ENCODE measurements at regions not wholly inside any gene's neighbourhood (a gene's known extent, or its start where the extent isn't known, plus 50 kb on each side); places are given as distances from the start of the nearest gene placed in this dataset.
A peak's percentile ranks its signal among the peaks of the same experiment; 100 is the strongest.

GRCh38 chr9:118521261-118521660, 817.1 kb downstream of the TLR4 start:
- Histone ChIP-seq H3K9ac (ENCODE audit: control insufficient read depth, insufficient read depth, low read length) (no peak overlapping the region), H4K20me1 (ENCODE audit: control insufficient read depth, insufficient read depth) (no peaks in the 10 kb centered on the region), H3K27ac (ENCODE audit: control insufficient read depth, insufficient read depth) (no peak overlapping the region), H3K4me3 (no peak overlapping the region), H2AFZ (ENCODE audit: control insufficient read depth, low read depth, low read length) (no peak overlapping the region), H3K4me1 (ENCODE audit: control insufficient read depth, insufficient read depth, low read length) (no peaks in the 10 kb centered on the region), H3K79me2 (ENCODE audit: control insufficient read depth, insufficient read depth, low read length) (no peaks in the 10 kb centered on the region), H3K27me3 (replicated peaks in 1 of 2; ENCODE audit: control insufficient read depth in 2 of 2, insufficient read depth in 2 of 2, low read length in 1 of 2) (no peaks in the 10 kb centered on the region), H3K9me3 (replicated peaks; ENCODE audit: control insufficient read depth, insufficient read depth, low read length) (no peaks in the 10 kb centered on the region), H3K36me3 (ENCODE audit: control insufficient read depth in 2 of 2, insufficient read depth in 2 of 2, low read length in 1 of 2) (no peaks in the 10 kb centered on the region), H3K4me2 (ENCODE audit: control insufficient read depth, insufficient read depth) (no peak overlapping the region)
- in situ Hi-C loops (cut with MboI) (loop anchor here (10.0 kb wide), 1 partner anchor 764 kb away; no protein-coding TSS in a partner anchor), intact Hi-C loops (cut with micrococcal nuclease; ENCODE audit: unreplicated experiment) (loop anchor here (5.0 kb wide), 3 partner anchors 231 to 739 kb away; no protein-coding TSS in a partner anchor)
- DNase-seq (ENCODE audit: low read depth, low spot score) (no peak), FAIRE-seq (no peak), ATAC-seq (no peak)
- no TSS peak for BruUV-seq (replicated peaks)
- ChIA-PET RAD21 (ENCODE audit: unreplicated experiment) (no interaction called here), SMC1A (ENCODE audit: uncharacterized antibody, unreplicated experiment) (no interaction called here), POLR2A (no interaction called here), CTCF (no interaction called here)
- TF ChIP-seq SREBF1 (IDR thresholded peaks at IDR 0.05; ENCODE audit: low read length): no peak
- TF ChIP-seq BMI1 (IDR thresholded peaks at IDR 0.05; ENCODE audit: borderline replicate concordance): no peak
- no peak for TF ChIP-seq YY1 (IDR thresholded peaks at IDR 0.05; ENCODE audit: low read depth, low read length)
- no peak for TF ChIP-seq PAX5 (IDR thresholded peaks at IDR 0.05; ENCODE audit: borderline replicate concordance, low read depth, low read length)
- TF ChIP-seq SMC3 (IDR thresholded peaks at IDR 0.05; ENCODE audit: borderline replicate concordance, low read length): no peak
- WGBS (ENCODE audit: insufficient coverage, insufficient replicate concordance, low lambda C conversion rate, missing lambda C conversion rate): 0% methylated on average over 3 of the region's 3 CpGs

- Histone ChIP-seq H3K4me1 (ENCODE audit: control insufficient read depth, insufficient read depth, low read length) (no peaks in the 10 kb centered on the region), H3K4me2 (ENCODE audit: control insufficient read depth, insufficient read depth) (no peak overlapping the region), H3K9me3 (replicated peaks; ENCODE audit: control insufficient read depth, insufficient read depth, low read length) (no peaks in the 10 kb centered on the region), H3K9ac (ENCODE audit: control insufficient read depth, insufficient read depth, low read length) (no peak overlapping the region), H3K27me3 (replicated peaks in 1 of 2; ENCODE audit: control insufficient read depth in 2 of 2, insufficient read depth in 2 of 2, low read length in 1 of 2) (no peaks in the 10 kb centered on the region), H4K20me1 (ENCODE audit: control insufficient read depth, insufficient read depth) (no peaks in the 10 kb centered on the region), H2AFZ (ENCODE audit: control insufficient read depth, low read depth, low read length) (no peak overlapping the region), H3K79me2 (ENCODE audit: control insufficient read depth, insufficient read depth, low read length) (no peaks in the 10 kb centered on the region), H3K36me3 (ENCODE audit: control insufficient read depth in 2 of 2, insufficient read depth in 2 of 2, low read length in 1 of 2) (no peaks in the 10 kb centered on the region), H3K27ac (ENCODE audit: control insufficient read depth, insufficient read depth) (no peak overlapping the region), H3K4me3 (no peak overlapping the region)
- FAIRE-seq (peak; percentile 74), DNase-seq (ENCODE audit: low read depth, low spot score) (peak; percentile 34), ATAC-seq (peak; percentile 100)
- intact Hi-C loops (cut with micrococcal nuclease; ENCODE audit: unreplicated experiment) (loop anchor here (1.0 to 5.0 kb wide), 6 partner anchors 230 to 878 kb away; no protein-coding TSS in a partner anchor), in situ Hi-C loops (cut with MboI) (loop anchor here (10.0 kb wide), 1 partner anchor 762 kb away; no protein-coding TSS in a partner anchor)
- 2% methylated on average over 9 of the region's 9 CpGs for WGBS (ENCODE audit: insufficient coverage, insufficient replicate concordance, low lambda C conversion rate, missing lambda C conversion rate)
- SMC1A ChIA-PET (ENCODE audit: uncharacterized antibody, unreplicated experiment): no interaction called here
- BruUV-seq (replicated peaks): no TSS peak
- RAD21 ChIA-PET (ENCODE audit: unreplicated experiment): no interaction called here
- CTCF ChIA-PET: interaction anchor here (0.8 to 1.6 kb wide), 6 partner anchors 17 to 1446 kb away, joined by 3 to 6 read pairs (median 4); no protein-coding TSS in a partner anchor
- POLR2A ChIA-PET: no interaction called here
- TF ChIP-seq CTCF (IDR thresholded peaks at IDR 0.05 in 2 of 3, conservative IDR thresholded peaks at IDR 0.05 in 1 of 3; ENCODE audit: control insufficient read depth in 2 of 3, extremely low read depth in 1 of 3, insufficient read depth in 1 of 3, low read depth in 3 of 3, low read length in 3 of 3): peak; percentile 63 to 84 (median 71)
- TF ChIP-seq RAD21 (IDR thresholded peaks at IDR 0.05; ENCODE audit: insufficient read depth, low read depth, low read length): peak; percentile 73
- peak; percentile 82 for TF ChIP-seq SMC3 (IDR thresholded peaks at IDR 0.05; ENCODE audit: borderline replicate concordance, low read length)
- peak; percentile 46; the same call in 1 of the 2 replicates for TF ChIP-seq IKZF1 (conservative IDR thresholded peaks at IDR 0.05)
- TF ChIP-seq KAT2A (conservative IDR thresholded peaks at IDR 0.05; ENCODE audit: control insufficient read depth, low read depth, low read length): no peak
- TF ChIP-seq ATF7 (IDR thresholded peaks at IDR 0.05; ENCODE audit: low read depth): peak; percentile 21; the same call in 1 of the 2 replicates
- TF ChIP-seq BACH1 (IDR thresholded peaks at IDR 0.05; ENCODE audit: borderline replicate concordance): no peak
- TF ChIP-seq RELB (IDR thresholded peaks at IDR 0.05; ENCODE audit: low read depth): 0 out of 2 replicates have a peak, but pooled peaks have one; percentile 25
- TF ChIP-seq ZNF207 (IDR thresholded peaks at IDR 0.05; ENCODE audit: borderline replicate concordance): 0 out of 2 replicates have a peak, but pooled peaks have one; percentile 36
Observed at GRCh38 chr9:118522093-118523028, 818.2 kb downstream of the TLR4 start.

Measured in GM12878 (cell line).